SW 1271 (cell line): ENCODE measurements at regions not wholly inside any gene's neighbourhood (a gene's known extent, or its start where the extent isn't known, plus 50 kb on each side); places are given as distances from the start of the nearest gene placed in this dataset.
"Not testable (repeated sequence)": the region's sequence is repeated elsewhere in the genome, so short reads cannot be mapped to it uniquely, and the experiment has no call there.

Experiments
- DNase-seq, 2 experiments: peaks; one replicate each; lab custom pipeline; 2025; lab: John Stamatoyannopoulos, UW

DNA sequence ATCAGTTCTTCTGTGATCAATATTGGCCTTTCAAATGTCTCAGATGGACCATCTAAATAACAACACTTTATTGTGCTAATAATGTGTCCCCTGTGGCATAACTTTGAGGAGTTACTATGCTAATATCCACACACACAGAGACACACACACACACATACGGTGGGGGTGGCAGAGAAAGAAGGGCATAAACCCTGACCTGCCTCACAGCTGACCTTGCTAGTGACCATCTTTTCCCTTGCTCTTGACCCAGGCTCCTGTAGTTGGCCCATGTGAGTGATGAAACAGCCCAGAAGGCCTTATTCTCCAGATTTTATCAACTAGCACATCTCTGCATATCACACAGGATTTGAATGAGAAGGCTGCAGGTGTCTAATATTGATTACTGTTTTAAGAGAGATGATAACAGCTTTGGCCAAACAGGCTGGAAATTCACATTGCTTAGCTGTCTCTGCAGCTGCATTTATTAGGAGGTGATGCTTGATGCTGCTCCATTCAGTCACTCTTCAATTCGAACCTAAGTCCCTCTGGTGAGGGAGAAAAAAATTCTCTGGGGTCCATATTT, 176.4 kb downstream of the ACTR3 start:
- DNase-seq = no peak

DNA sequence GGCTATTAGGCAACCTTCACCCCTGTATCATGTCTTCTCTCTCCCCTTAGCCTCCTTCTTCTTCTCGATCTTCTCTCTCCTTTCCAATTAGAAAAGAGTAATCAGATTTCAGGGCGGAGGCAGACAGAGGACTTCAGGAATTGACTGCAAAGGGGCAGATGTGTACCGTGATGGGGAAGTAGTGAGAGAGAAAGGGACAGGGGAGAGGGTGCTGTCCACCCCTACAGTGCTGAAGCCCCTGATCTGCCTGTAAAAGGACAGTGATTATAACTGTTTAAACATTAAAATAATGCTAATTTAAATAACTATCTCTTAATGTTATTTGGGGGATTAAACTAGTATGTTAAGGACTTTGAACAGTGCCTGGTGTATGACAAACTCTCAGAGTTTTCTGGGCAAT, 178.5 kb downstream of the ACTR3 start:
- DNase-seq = no peak

DNA sequence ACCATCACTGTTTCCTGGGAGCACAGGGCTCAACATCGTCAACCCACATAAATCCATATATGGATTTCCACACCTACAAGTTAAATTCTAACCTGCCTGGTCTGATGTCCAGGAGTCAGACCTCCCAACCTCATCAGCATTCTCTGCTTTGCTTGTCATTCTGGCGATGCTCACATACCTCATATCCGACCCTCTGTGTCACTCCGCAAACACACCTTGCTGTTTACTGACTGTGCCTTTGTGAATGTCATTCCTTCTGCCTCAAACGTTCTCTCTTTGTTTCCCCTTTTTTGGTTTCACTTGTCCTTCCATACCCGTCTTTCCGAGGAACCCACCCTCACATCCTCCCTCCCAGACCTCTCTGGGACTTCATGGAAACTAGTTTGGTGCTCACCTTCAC, 187.1 kb downstream of the ACTR3 start:
- DNase-seq = no peak

DNA sequence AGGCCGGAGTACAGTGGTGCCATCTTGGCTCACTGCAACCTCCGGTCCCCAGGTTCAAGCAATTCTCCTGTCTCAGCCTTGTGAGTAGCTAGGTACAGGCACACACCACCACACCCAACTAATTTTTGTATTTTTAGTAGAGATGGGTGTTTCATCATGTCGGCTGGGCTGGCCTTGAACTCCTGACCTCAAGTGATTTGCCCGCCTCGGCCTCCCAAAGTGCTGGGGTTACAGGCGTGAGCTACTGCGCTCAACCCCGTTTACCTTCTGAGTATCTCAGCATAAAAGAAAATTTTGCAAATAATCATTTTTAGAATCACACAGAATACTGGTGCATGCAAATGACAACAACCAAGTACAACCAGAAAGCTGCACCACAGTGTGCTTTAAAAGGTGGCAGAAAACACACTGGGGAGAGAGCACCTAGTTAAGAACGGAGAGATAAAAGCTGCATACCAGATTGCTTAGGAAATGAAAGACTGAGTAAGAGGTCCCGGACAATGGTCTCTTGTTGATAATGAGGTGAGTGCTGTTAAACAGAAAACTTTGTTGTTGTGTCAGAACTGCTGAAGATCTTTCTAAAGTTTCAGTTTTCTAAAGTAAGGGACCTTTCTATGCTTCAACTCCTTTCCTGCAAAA, 189.6 kb downstream of the ACTR3 start:
- no peak for DNase-seq

DNA sequence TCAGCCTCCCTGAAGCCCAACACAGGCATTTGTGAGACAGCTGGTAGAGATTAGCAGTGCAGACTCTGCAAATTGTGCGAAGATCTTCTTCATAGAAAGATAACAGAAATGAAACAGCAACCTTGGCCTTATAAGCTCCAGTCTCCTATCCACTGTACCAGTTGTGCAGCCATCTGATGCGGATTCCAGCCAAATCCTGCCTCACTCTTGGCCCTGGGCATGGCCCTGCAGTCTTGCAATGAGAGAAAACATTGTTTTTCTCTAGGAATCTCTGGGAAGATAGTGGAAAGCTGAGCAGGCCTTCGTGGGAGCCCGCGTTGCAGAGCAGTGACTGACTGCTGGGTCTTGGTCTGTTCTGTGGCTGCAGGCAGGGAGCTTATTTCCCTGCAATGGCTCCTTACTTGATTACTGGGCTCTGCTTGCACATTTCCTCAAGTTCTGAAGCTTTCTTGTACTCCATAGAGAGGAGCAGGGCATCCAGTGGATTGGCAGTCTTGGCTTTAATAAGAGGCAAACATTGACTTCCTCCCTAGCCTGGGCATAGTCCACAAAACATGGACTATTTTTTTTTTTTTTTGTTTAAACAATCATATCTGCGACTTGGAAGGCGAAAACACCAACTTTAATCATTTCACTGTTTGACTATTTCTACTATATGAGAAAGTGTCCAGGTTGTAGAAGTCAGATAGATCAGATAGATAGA, 193.0 kb downstream of the ACTR3 start:
- no peak for DNase-seq

DNA sequence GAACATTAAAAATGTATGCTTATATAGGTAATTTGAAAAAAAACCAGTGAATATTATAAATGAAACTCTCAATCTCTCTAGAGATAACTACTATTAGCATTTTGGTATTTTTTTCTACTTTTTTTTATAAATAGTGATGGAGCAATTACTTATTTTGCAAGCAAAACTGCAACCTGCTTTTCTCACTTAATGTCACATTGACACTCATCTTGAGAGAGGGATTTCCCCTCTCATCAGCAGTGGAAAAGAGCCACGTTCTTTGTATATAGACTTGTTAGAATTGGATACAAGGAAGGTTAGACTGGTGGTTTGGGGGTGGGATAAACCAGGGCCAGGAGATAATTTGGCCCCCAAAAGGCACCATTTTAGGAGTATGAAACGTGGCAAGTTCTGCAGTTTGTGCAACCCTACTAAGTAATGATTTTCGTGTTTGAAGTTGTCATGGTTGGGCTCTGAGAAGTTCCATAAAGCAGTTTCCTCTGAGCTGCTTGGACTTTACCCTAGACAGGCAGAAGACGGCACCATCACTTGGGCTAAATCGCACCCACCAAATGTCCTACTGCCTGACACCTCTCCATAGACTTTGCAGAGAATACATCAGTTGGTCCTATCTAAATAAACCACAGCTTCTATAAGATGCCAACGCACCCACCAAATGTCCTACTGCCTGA, 194.0 kb downstream of the ACTR3 start:
- no peak for DNase-seq

DNA sequence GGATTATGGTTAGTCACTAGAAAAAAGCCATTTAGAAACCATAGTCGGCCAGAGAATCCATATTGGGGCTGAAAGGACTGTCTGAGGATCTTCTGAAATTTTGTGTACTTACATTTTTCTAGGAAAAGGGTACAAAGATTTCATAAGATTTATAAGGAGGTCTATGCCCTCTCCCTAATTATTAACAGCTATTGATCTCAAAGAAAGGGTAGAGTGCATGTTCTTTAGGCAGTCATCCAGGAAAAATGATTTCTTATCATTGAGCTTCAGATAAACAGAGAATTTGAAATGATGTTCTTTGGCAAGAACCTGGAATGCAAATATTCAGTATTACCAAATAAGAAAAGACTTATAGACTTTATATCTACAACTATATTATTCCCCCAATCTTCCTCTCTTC, 195.3 kb downstream of the ACTR3 start:
- DNase-seq = no peak

DNA sequence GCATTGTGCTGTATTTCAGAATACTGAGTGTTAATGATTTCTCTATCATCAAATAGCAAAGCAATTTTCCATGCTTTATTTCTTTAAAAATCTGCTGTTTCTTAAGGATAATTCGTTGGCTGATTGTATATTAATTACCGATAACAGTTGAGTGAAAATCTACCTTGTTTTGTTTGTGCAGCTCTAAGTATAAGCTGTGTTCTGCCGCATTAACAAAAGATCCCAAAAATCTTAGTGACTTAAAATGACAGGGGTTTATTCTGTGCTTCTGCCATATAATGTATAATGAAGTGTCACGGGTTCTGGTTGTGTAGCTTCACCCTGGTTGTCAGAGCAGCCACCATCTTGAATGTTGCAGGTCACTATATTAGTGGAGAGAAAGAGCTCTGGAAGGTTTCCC, 196.1 kb downstream of the ACTR3 start:
- no peak for DNase-seq

DNA sequence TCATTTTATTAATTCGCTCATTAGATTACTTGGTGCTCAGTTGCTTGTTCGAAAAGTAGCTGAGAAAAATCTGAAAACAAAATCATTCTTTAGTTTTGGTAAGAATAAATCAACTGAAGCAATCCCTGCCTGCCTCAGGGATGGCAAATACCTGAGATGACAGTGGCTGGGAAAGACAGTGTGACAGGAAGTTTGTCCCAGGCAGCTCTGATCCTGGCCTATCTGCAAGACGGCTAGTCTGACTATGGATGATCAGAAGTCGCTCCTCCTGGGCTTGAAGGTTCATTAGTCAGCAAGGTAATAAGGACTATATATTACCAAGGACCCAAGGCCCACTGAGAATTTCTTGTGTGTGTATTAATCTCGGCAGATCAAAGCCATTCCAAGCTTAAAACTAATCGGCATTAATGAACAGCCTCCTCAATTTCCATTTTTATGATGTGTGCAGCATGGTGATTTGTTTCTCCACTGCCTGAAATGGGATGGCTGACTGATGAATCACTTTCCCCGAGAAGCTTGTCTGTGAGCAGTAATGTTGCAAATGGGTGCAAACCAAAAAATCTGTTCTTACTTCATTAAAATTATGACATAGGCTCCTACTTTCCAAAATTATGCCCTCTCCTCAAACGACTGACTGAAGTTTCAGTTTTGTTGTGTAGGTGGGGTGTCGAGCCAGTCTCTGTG, 199.9 kb downstream of the ACTR3 start:
- DNase-seq = no peak

DNA sequence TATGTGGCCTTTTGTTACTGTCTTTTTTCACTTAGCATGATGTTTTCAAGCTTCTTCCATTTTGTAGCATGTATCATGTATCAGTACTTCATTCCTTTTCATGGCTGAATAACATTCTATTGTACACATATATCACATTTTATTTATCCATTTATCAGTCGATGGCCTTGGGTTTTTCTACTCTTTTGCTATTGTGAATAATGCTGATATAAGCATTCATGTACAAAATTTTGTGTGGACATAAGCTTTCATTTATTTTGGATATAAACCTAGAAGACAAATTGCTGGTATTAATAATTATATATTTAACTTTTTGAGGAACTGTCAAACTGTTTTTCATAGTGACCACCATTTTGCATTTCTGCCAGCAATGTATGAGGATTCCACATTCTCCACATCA, 201.1 kb downstream of the ACTR3 start:
- DNase-seq = no peak

DNA sequence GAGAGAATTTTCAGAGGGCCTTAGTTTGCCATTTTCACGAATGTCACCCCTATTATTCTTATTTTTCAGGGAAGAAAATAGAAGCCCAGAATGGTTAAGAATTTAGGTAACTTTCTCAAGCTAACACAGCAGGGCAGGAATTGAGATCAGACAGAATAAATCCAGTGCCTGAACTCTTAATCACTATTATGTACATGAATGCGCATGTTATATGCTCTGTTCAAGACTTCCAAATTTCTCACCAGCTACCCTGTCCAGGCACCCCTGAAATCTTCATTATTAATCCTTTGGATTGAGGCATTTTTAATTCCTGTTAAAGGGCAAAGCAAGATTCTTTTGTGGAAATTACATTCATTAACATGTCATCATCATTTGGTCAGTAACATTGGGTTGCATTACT, 218.4 kb downstream of the ACTR3 start:
- no peak for DNase-seq

DNA sequence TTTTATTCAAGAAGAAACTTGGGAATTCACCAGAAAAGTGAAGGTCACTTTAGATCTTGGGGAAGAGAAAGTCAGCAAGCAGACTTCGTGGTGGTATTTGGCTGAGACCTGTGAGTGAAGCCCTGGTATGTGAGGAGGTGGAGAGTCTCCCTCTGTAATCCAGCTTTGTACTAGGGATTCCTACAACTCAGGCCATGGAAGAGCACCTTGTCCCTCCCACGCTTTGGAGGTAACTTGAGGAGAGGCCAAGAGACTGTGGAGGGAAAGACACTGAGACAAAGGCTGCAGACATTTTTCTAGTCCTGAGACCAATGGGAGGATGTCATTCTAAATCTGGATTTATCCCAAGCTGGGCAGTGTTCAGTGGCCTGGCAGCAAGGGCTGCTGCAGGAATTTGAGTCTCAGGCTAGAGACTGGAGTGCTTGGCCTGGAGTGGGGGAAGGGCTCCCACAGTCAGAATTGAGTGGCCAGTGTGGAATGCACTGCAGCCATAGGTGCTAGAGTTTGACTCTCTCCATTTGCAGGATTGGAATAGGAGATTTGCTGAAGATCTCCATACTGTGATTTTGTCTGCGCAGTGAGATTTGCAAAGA, 219.0 kb downstream of the ACTR3 start:
- no peak for DNase-seq

DNA sequence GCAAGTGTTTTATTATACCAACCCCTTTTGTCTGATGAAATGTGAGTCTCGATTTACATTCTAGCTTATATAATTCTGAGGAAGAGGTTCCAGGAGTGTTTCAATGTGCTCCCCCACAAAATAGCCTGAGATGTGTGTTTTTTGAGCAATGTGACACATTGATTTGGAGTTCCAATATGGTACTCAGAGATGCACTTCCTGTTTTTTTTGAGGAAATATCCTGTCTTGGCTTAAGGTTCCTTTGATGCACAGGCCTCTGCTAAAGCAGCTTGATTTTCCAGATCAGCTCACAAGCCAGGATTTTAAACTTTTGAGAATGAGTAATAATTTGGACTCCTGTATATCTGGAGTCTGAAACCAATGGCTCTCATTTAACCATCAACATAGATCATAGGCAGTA, 221.4 kb downstream of the ACTR3 start:
- no peak for DNase-seq

DNA sequence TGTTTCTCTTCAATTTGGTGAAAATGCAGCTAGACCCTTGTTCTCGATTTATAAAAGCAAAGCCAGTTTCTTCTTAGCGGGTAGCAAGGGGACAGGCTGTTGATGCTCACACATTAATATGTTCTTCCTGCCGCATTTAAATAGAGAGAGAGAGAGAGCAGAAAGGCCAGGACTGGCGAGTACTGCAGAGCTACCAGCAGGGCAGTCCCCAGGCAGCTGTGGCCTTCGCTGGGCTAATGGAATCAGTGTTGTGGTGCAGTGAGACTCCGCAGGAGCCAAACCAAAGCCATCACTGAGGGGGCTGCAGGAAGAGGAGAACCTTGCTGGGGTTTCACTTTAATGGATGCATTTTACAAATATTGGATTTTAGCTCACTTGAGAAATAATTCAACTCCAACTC, 223.6 kb downstream of the ACTR3 start:
- no peak for DNase-seq

DNA sequence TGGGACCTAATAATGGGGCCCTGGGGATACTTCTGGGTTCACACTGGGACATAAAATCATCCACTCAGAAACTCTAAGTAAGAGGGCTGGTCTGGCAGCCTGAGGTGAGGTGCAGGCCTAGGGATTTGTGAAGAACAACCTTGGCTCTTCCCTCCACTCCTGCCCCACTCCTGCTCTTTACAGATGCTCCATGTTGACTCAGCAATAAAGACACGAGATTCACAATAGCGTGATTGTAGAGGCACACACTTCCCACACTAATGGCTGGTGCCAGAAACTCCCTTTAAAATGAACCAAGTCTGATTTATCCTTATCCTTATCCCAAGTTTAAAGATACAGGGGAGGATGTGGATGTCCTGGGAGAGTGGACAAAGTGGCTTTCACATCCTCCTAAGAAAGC, 228.2 kb downstream of the ACTR3 start:
- DNase-seq = no peak

DNA sequence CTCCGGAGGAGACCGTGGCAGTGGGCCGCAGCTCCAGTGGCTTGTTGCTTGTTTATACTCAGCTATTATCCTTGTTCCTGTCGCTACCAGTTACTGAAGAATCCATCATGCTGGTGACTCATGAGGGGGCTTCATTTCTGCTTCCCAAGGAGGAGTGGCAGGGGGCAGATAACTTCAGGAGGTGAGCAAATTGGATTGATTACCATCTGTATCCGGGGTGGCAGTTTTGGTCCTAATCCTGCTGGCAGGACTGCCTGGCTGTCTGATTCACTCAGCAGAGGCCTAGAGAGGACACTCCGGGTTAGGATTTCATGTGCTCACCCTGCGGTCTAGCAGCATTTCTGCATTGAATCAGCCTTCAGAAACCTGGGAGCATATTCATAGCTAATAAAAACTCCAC, 230.0 kb downstream of the ACTR3 start:
- DNase-seq = no peak

DNA sequence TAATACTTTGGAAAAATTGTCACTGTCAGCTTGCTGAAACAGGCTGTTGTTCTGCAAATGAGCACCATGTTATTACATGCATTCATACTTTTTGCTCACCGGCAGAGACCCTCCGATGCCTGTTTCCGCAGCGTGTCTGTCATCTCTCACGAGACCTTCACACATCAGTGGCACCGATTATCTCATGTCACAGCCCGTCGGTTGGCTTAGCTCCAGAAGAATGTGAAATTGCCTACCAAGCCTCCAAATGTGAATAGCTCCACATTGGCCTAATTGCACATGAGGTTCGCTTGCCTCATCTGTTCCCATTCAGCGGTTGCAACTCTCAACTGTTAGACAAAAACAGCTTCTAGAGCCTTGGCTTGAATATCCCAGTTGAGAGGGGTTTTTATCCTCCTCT, 233.0 kb downstream of the ACTR3 start:
- no peak for DNase-seq

DNA sequence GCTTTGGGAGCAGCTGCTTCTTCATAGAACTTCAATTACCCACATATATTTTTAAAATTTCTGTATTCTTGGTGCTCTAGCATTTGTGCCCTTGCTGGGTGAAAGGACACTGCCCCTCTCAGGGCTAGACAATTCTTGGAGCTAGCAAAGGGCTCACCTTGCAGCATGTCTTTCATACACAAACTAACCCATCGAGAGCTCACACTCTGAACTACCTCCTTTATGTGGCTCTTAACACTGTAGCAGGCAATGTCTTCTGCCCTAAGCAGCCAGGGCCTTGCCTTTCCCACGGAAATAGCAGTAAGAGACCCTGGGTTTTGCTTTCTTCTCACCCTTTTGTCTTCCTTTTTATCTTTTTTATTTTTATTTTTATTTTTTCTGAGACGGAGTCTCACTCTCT, 234.0 kb downstream of the ACTR3 start:
- DNase-seq = no peak

DNA sequence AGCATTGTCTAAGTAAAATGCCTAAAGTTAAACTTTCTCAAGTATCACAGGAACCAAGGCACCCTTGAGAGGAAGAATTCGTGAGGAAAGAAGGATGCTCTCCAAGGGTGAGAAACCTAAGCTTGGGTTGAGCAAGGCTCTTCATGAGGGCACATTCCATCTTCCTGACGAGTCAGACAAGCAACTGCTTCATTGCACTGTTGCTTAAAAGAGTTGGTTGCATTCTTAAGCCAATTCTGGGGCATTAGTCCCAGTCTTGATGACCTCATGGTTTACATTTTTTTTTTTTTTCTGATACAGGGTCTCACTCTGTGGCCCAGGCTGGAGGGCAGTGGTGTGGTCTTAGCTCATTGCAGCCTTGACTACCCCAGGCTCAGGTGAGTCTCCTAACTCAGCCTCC, 237.5 kb downstream of the ACTR3 start:
- no peak for DNase-seq

DNA sequence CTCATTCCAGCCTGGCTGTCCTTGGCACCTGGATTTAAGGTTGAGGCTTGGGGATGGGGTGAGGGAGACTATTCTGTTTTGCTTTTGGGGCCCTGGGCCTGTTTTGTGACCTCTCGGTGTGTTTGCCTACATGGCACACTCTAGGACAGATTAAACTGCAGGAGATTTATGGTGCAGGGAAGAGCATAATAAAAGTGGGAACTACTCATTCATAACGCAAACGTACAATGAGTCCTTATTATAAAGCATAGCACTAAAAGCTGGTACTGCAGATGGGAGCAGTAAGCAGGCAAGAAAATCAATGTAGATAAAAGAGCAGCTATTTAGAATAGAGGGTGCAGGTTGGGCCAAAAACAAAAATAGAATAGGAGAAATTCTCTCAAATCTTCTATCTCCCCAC, 238.4 kb downstream of the ACTR3 start:
- DNase-seq = no peak

DNA sequence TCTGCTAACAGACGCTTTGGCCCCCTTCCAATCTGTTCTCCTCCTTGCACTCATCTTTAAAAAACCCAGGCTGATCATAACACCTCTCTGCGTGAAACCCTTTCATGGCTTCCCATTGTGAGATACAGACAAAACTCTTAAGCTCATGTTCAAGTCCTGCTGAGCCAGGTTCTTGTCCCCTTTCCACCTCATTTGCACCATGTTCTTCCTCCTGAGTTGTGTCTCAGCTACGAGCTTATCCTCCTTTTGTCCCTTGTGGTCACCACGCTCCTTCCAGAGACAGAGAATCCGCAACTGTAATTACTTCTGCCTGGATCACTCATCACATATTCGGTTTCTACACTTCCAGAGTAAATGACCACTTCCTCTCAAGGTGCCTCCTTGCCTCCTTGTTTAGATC, 238.8 kb downstream of the ACTR3 start:
- DNase-seq = no peak

DNA sequence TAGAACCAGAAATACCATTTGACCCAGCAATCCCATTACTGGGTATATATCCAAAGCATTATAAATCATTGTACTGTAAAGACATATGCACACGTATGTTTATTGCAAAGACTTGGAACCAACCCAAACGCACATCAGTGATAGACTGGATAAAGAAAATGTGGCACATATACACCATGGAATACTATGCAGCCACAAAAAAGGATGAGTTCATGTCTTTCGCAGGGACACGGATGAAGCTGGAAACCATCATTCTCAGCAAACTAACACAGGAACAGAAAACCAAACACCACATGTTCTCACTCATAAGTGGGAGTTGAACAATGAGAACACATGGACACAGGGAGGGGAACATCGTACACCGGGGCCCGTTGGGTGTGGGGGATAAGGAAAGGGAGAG, 242.2 kb downstream of the ACTR3 start:
- not testable (repeated sequence) for DNase-seq
